Astrocyte (in vitro differentiated cells and primary cell): ENCODE measurements at regions not wholly inside any gene's neighbourhood (a gene's known extent, or its start where the extent isn't known, plus 50 kb on each side); places are given as distances from the start of the nearest gene placed in this dataset.

Experiments used
- DNase-seq: peaks from one replicate; pipeline ENCODE4 v3.0.0-alpha.2; 2010; ENCODE audit warnings: low read depth
- FAIRE-seq: peaks from 2 replicates; lab custom pipeline; 2011; peaks lifted over from hg19 to GRCh38; lab: Jason Lieb, UNC
- H2AFZ ChIP-seq: 2 replicates; pipeline ENCODE4 v1.6.0; 2012; ENCODE audit warnings: low read depth, low read length, inconsistent platforms
- H3K27ac ChIP-seq: 2 replicates; pipeline ENCODE4 v1.5.1; 2011; ENCODE audit warnings: low read depth, low read length, inconsistent platforms
- H3K27me3 ChIP-seq: 2 replicates; pipeline ENCODE4 v1.6.0; 2011; ENCODE audit warnings: low read length, inconsistent platforms; ENCODE audit not compliant: insufficient read depth
- H3K36me3 ChIP-seq: 2 replicates; pipeline ENCODE4 v1.5.1; 2011; ENCODE audit warnings: low read length, inconsistent platforms; ENCODE audit not compliant: insufficient read depth
- H3K4me1 ChIP-seq: 2 replicates; pipeline ENCODE4 v1.5.1; 2011; ENCODE audit warnings: low read length, inconsistent platforms; ENCODE audit not compliant: insufficient read depth
- H3K4me2 ChIP-seq: 2 replicates; pipeline ENCODE4 v1.6.0; 2012; ENCODE audit warnings: low read length, inconsistent platforms
- H3K4me3 ChIP-seq: 2 replicates; pipeline ENCODE4 v1.5.1; 2011; ENCODE audit warnings: low read depth, mild to moderate bottlenecking, low read length, inconsistent platforms; ENCODE audit not compliant: insufficient read depth
- H3K79me2 ChIP-seq: 2 replicates; pipeline ENCODE4 v1.6.0; 2012; ENCODE audit warnings: mild to moderate bottlenecking, low read length, inconsistent platforms; ENCODE audit not compliant: insufficient read depth
- H3K9ac ChIP-seq: 2 replicates; pipeline ENCODE4 v1.6.0; 2012; ENCODE audit warnings: mild to moderate bottlenecking, low read length, inconsistent platforms
- H3K9me3 ChIP-seq: 2 replicates; pipeline ENCODE4 v1.5.1; 2012; ENCODE audit warnings: low read depth, mild to moderate bottlenecking, low read length, inconsistent platforms; ENCODE audit not compliant: insufficient read depth
- H4K20me1 ChIP-seq: 2 replicates; pipeline ENCODE4 v1.6.0; 2012; ENCODE audit warnings: low read length, inconsistent platforms; ENCODE audit not compliant: insufficient read depth
- H3K27ac Mint-ChIP-seq: one replicate; pipeline ENCODE4 v1.8.0; 2021; ENCODE audit warnings: mild to moderate bottlenecking, mixed read lengths; ENCODE audit not compliant: unreplicated experiment
- H3K27me3 Mint-ChIP-seq: one replicate; pipeline ENCODE4 v1.8.0; 2021; ENCODE audit warnings: low read depth, mixed read lengths; ENCODE audit not compliant: unreplicated experiment
- H3K36me3 Mint-ChIP-seq: one replicate; pipeline ENCODE4 v1.8.0; 2021; ENCODE audit warnings: low read depth, mixed read lengths; ENCODE audit not compliant: unreplicated experiment
- H3K4me1 Mint-ChIP-seq: one replicate; pipeline ENCODE4 v1.8.0; 2021; ENCODE audit warnings: low read depth, mixed read lengths; ENCODE audit not compliant: unreplicated experiment
- H3K4me3 Mint-ChIP-seq: one replicate; pipeline ENCODE4 v1.8.0; 2021; ENCODE audit warnings: mild to moderate bottlenecking, moderate library complexity, mixed read lengths; ENCODE audit not compliant: unreplicated experiment
- H3K9me3 Mint-ChIP-seq: one replicate; pipeline ENCODE4 v1.8.0; 2021; ENCODE audit warnings: mild to moderate bottlenecking, mixed read lengths; ENCODE audit not compliant: unreplicated experiment
- CTCF ChIP-seq: IDR thresholded peaks from 2 replicates; pipeline ENCODE4 v1.5.1; 2011; ENCODE audit warnings: low read depth, mild to moderate bottlenecking, inconsistent platforms, low read length, moderate library complexity; ENCODE audit not compliant: insufficient read depth
- EZH2 ChIP-seq: IDR thresholded peaks from 2 replicates; pipeline ENCODE4 v1.6.1; 2012; ENCODE audit warnings: mild to moderate bottlenecking, low read length, inconsistent platforms; ENCODE audit not compliant: insufficient read depth

- peaks cover 14% of the 10 kb centered on the region for H3K4me1 ChIP-seq
- H3K36me3 Mint-ChIP-seq, result no peaks in the 10 kb centered on the region
Measured at GRCh38 chr13:77387607-77388200, 60.8 kb upstream of the MYCBP2 start.

GRCh38 chr13:77386880-77387606 is 60.1 kb upstream of the MYCBP2 start:
- peaks cover 14% of the 10 kb centered on the region for H3K4me1 ChIP-seq
- no peaks in the 10 kb centered on the region for H3K79me2 ChIP-seq
- Mint-ChIP-seq H3K27ac (peak overlapping the region; percentile 99), H3K9me3 (peaks cover 7% of the 10 kb centered on the region), H3K27me3 (no peaks in the 10 kb centered on the region), H3K4me1 (peaks cover 29% of the 10 kb centered on the region), H3K36me3 (no peaks in the 10 kb centered on the region), H3K4me3 (no peak overlapping the region)
- FAIRE-seq (peak; percentile 47), DNase-seq (peak; percentile 87)
- H3K36me3 ChIP-seq, result no peaks in the 10 kb centered on the region
- H2AFZ ChIP-seq, result no peak overlapping the region
- no peak overlapping the region for H3K4me3 ChIP-seq
- peak overlapping the region; percentile 55 for H3K27ac ChIP-seq
- no peaks in the 10 kb centered on the region for H3K27me3 ChIP-seq
- H3K9me3 ChIP-seq, result no peaks in the 10 kb centered on the region
- H4K20me1 ChIP-seq, result no peaks in the 10 kb centered on the region
- peak overlapping the region; percentile 52 for H3K4me2 ChIP-seq
- H3K9ac ChIP-seq, result no peak overlapping the region
- TF ChIP-seq EZH2, result no peak
- no peak for TF ChIP-seq CTCF

More at GRCh38 chr13:77387607-77388200, 60.8 kb upstream of the MYCBP2 start:
- Mint-ChIP-seq H3K27ac (peak overlapping the region; percentile 93), H3K27me3 (no peaks in the 10 kb centered on the region), H3K9me3 (peaks cover 7% of the 10 kb centered on the region), H3K4me3 (no peak overlapping the region), H3K4me1 (peaks cover 29% of the 10 kb centered on the region)
- Histone ChIP-seq H3K27me3 (no peaks in the 10 kb centered on the region), H3K9ac (no peak overlapping the region), H3K79me2 (no peaks in the 10 kb centered on the region), H3K4me3 (no peak overlapping the region), H3K36me3 (no peaks in the 10 kb centered on the region), H3K9me3 (no peaks in the 10 kb centered on the region), H3K27ac (no peak overlapping the region), H3K4me2 (peak overlapping the region; percentile 52), H2AFZ (no peak overlapping the region), H4K20me1 (no peaks in the 10 kb centered on the region)
- TF ChIP-seq EZH2 (no peak), CTCF (no peak)
- DNase-seq, result no peak
- peak; percentile 13 for FAIRE-seq

DNA sequence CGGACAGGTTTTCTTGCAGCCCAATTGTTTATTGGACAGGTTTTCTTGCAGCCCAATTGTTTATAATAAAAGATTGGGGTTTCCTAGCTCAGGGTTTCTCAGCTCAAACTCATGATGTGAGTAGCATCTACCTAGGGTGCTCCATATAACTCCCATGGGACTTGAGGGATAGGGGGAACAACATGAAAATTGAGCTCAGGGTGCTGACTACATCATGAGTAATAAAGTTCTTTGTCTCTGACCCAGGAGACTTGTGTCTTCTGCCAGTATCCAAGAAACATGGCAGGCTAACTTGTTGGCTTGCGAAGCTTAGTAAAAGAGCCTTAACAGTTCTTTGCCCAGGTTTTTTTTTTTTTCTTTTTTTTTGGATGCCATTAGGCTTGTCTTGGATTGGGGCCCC is 59.2 kb upstream of the MYCBP2 start:
- peak; percentile 15 for DNase-seq
- no peaks in the 10 kb centered on the region for H3K79me2 ChIP-seq
- H3K4me3 ChIP-seq, result no peak overlapping the region
- Mint-ChIP-seq H3K4me3 (no peak overlapping the region), H3K9me3 (peaks cover 7% of the 10 kb centered on the region), H3K4me1 (peaks cover 29% of the 10 kb centered on the region), H3K27me3 (no peaks in the 10 kb centered on the region), H3K27ac (peak overlapping the region; percentile 21), H3K36me3 (no peaks in the 10 kb centered on the region)
- FAIRE-seq, result no peak
- H3K27me3 ChIP-seq, result no peaks in the 10 kb centered on the region
- peaks cover 14% of the 10 kb centered on the region for H3K4me1 ChIP-seq
- TF ChIP-seq EZH2 (no peak), CTCF (no peak)
- H3K27ac ChIP-seq, result no peak overlapping the region
- H3K9ac ChIP-seq, result no peak overlapping the region
- no peaks in the 10 kb centered on the region for H3K36me3 ChIP-seq
- H3K9me3 ChIP-seq, result no peaks in the 10 kb centered on the region
- H2AFZ ChIP-seq, result no peak overlapping the region
- H3K4me2 ChIP-seq, result no peak overlapping the region
- H4K20me1 ChIP-seq, result no peaks in the 10 kb centered on the region
